ENCODE measurements at regions not wholly inside any gene's neighbourhood (a gene's known extent, or its start where the extent isn't known, plus 50 kb on each side); places are given as distances from the start of the nearest gene placed in this dataset.

- no peak overlapping the region for H3K27ac ChIP-seq
These were observed 80.0 kb upstream of the FOXQ1 start for GRCh38 chr6:1231941-1232340.

GRCh38 chr6:1230689-1231605 is 81.0 kb upstream of the FOXQ1 start:
- Histone ChIP-seq H3K27ac (no peak overlapping the region), H3K9ac (no peak overlapping the region), H4K20me1 (no peaks in the 10 kb centered on the region), H3K4me2 (no peak overlapping the region), H3K4me1 (no peaks in the 10 kb centered on the region), H3K27me3 (no peaks in the 10 kb centered on the region), H3K4me3 (no peak overlapping the region), H3K9me3 (no peaks in the 10 kb centered on the region), H3K36me3 (no peaks in the 10 kb centered on the region)
- TF ChIP-seq Cebpa-rat (IDR thresholded peaks at IDR 0.05), result no peak

More at GRCh38 chr6:1231941-1232340, 80.0 kb upstream of the FOXQ1 start:
- H3K4me3 ChIP-seq, result no peak overlapping the region
- H3K4me1 ChIP-seq, result no peaks in the 10 kb centered on the region
- H4K20me1 ChIP-seq, result no peaks in the 10 kb centered on the region
- H3K36me3 ChIP-seq, result no peaks in the 10 kb centered on the region
- no peak overlapping the region for H3K9ac ChIP-seq
- H3K4me2 ChIP-seq, result no peak overlapping the region
- no peak for TF ChIP-seq Cebpa-rat (IDR thresholded peaks at IDR 0.05)
- no peaks in the 10 kb centered on the region for H3K27me3 ChIP-seq
- H3K9me3 ChIP-seq, result no peaks in the 10 kb centered on the region

- H3K4me3 ChIP-seq, result no peak overlapping the region
- H3K4me1 ChIP-seq, result no peaks in the 10 kb centered on the region
- no peaks in the 10 kb centered on the region for H3K27me3 ChIP-seq
- H3K4me2 ChIP-seq, result no peak overlapping the region
- H3K27ac ChIP-seq, result no peak overlapping the region
- TF ChIP-seq Cebpa-rat (IDR thresholded peaks at IDR 0.05), result no peak
- no peaks in the 10 kb centered on the region for H4K20me1 ChIP-seq
- no peak overlapping the region for H3K9ac ChIP-seq
- H3K36me3 ChIP-seq, result no peaks in the 10 kb centered on the region
- H3K9me3 ChIP-seq, result no peaks in the 10 kb centered on the region
These were observed 81.6 kb upstream of the FOXQ1 start for GRCh38 chr6:1230281-1230680.

GRCh38 chr6:1229808-1230207 is 82.1 kb upstream of the FOXQ1 start:
- Histone ChIP-seq H3K27ac (no peak overlapping the region), H3K9ac (no peak overlapping the region), H3K36me3 (no peaks in the 10 kb centered on the region), H3K27me3 (no peaks in the 10 kb centered on the region), H3K4me2 (no peak overlapping the region), H4K20me1 (no peaks in the 10 kb centered on the region), H3K9me3 (no peaks in the 10 kb centered on the region), H3K4me1 (no peaks in the 10 kb centered on the region), H3K4me3 (no peak overlapping the region)
- no peak for TF ChIP-seq Cebpa-rat (IDR thresholded peaks at IDR 0.05)

- H3K27ac ChIP-seq, result no peak overlapping the region
- no peaks in the 10 kb centered on the region for H3K4me1 ChIP-seq
- no peaks in the 10 kb centered on the region for H3K27me3 ChIP-seq
- no peaks in the 10 kb centered on the region for H3K36me3 ChIP-seq
- H3K9ac ChIP-seq, result no peak overlapping the region
- H3K4me3 ChIP-seq, result no peak overlapping the region
- no peak overlapping the region for H3K4me2 ChIP-seq
- no peaks in the 10 kb centered on the region for H4K20me1 ChIP-seq
- TF ChIP-seq Cebpa-rat (IDR thresholded peaks at IDR 0.05), result no peak
- H3K9me3 ChIP-seq, result no peaks in the 10 kb centered on the region
These were observed 82.6 kb upstream of the FOXQ1 start for GRCh38 chr6:1229301-1229700.

GRCh38 chr6:1228754-1229191 is 83.1 kb upstream of the FOXQ1 start:
- no peak for TF ChIP-seq Cebpa-rat (IDR thresholded peaks at IDR 0.05)
- H3K4me3 ChIP-seq, result no peak overlapping the region
- H3K27ac ChIP-seq, result no peak overlapping the region
- H3K4me2 ChIP-seq, result no peak overlapping the region
- no peaks in the 10 kb centered on the region for H3K9me3 ChIP-seq
- no peaks in the 10 kb centered on the region for H3K36me3 ChIP-seq
- H3K4me1 ChIP-seq, result no peaks in the 10 kb centered on the region
- H3K27me3 ChIP-seq, result no peaks in the 10 kb centered on the region
- no peak overlapping the region for H3K9ac ChIP-seq
- no peaks in the 10 kb centered on the region for H4K20me1 ChIP-seq

- H3K9ac ChIP-seq, result no peak overlapping the region
- H3K36me3 ChIP-seq, result no peaks in the 10 kb centered on the region
- H3K27me3 ChIP-seq, result no peaks in the 10 kb centered on the region
- H3K4me2 ChIP-seq, result no peak overlapping the region
- H4K20me1 ChIP-seq, result no peaks in the 10 kb centered on the region
- TF ChIP-seq Cebpa-rat (IDR thresholded peaks at IDR 0.05), result no peak
- no peaks in the 10 kb centered on the region for H3K9me3 ChIP-seq
- H3K4me3 ChIP-seq, result no peak overlapping the region
- no peaks in the 10 kb centered on the region for H3K4me1 ChIP-seq
- no peak overlapping the region for H3K27ac ChIP-seq
These were observed 83.8 kb upstream of the FOXQ1 start for GRCh38 chr6:1227935-1228753.

- Histone ChIP-seq H3K27me3 (no peaks in the 10 kb centered on the region), H3K27ac (no peak overlapping the region), H3K4me2 (no peak overlapping the region), H3K9me3 (no peaks in the 10 kb centered on the region), H3K4me1 (no peaks in the 10 kb centered on the region), H3K9ac (no peak overlapping the region), H3K36me3 (no peaks in the 10 kb centered on the region), H3K4me3 (no peak overlapping the region), H4K20me1 (no peaks in the 10 kb centered on the region)
- no peak for TF ChIP-seq Cebpa-rat (IDR thresholded peaks at IDR 0.05)
These were observed 84.3 kb upstream of the FOXQ1 start for GRCh38 chr6:1227600-1227934.

GRCh38 chr6:1226277-1227099 is 85.4 kb upstream of the FOXQ1 start:
- Histone ChIP-seq H3K9me3 (no peaks in the 10 kb centered on the region), H3K4me2 (no peak overlapping the region), H3K4me3 (no peak overlapping the region), H4K20me1 (no peaks in the 10 kb centered on the region), H3K27me3 (no peaks in the 10 kb centered on the region), H3K36me3 (no peaks in the 10 kb centered on the region), H3K4me1 (no peaks in the 10 kb centered on the region), H3K27ac (no peak overlapping the region), H3K9ac (no peak overlapping the region)
- no peak for TF ChIP-seq Cebpa-rat (IDR thresholded peaks at IDR 0.05)

Data from BLaER1 (cell line).